HG03457 (cell line): ENCODE measurements at regions not wholly inside any gene's neighbourhood (a gene's known extent, or its start where the extent isn't known, plus 50 kb on each side); places are given as distances from the start of the nearest gene placed in this dataset.

Source experiments
- ATAC-seq: cut with Tn5 transposase; IDR thresholded peaks from one replicate; pipeline ENCODE4 v1.9.1; 2021; ENCODE audit warnings: moderate number of reproducible peaks; ENCODE audit not compliant: unreplicated experiment

DNA sequence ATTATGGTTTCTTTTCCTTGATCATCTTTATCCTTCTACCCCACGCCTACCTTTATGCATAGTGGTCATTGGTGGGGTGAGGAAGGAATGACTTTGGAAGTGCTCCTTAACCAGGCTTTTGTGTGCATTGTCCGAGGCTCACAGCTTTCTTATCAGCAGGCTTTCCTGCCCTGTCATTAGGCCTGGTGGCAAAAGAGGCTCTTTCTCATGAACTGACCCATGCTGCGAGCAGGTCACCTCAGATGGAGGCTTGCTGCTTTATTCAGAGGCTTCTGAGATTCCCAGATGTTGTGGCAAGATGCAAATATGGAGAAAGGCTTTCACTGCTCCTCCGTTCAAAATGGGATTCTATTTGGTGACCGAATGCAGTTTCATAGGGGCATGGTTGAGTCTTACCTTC lies 57.4 kb upstream of the DMRTA1 start:
- no peak for ATAC-seq

DNA sequence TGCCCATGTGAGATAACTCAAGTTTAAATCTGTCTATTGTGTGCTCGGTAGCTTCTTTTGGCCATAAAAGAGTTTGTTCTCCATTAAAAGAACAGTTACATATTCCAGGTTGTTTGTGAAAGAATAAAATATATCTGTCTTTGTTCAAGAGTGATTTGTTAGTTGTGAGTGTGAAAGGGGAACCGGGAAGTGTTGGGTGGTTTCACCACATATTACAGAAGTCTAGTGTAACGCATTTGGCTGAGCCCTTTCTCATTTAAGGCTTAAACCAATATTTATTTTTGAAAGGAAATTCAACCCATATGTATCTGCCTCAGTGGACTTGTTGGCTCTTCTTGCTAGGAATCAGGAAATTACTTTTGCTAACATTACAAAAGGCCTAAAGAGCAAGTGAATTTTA lies 54.1 kb upstream of the DMRTA1 start:
- no peak for ATAC-seq

DNA sequence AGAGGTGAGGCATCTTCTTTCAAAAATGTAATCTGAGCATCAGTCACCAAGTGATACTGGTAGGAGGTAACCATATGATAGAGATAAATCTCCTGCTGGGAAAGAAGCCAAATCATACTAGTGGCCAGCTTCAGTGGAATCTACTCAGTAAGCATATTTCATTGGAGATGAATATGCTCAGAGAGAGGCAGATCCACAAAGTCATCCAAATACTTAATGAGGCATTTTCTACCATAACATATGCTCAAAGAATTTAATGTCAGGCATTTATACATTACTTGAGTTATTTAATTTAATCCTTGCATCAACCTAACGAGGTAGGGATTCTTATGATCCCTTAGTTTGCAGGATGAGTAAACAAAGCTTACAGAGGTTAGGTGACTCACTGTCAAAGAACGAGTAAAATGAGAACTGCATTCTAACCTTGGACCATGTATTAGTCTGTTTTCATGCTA lies 50.9 kb upstream of the DMRTA1 start:
- ATAC-seq, result no peak
